HepG2 (cell line): ENCODE measurements at regions not wholly inside any gene's neighbourhood (a gene's known extent, or its start where the extent isn't known, plus 50 kb on each side); places are given as distances from the start of the nearest gene placed in this dataset.

ENCODE experiments used
- ATAC-seq: fragments of 200-7000 bp; cut with Tn5 transposase; 3 replicates; pipeline ENCODE4 v1.9.1; 2020; ENCODE audit warnings: mild to moderate bottlenecking, moderate library complexity
- BruUV-seq: library from RNA; stranded (reverse); fragments of 400-500 nt; replicated peaks from 2 replicates; lab custom pipeline; 2021; lab: Mats Ljungman, UMichigan
- CTCF ChIA-PET: fragments of 300-600 bp; formaldehyde crosslinking; extraction: SDS; loops from one replicate; lab custom pipeline; 2021; ENCODE audit warnings: low total read pairs, inconsistent platforms, low intra/inter-chr PET ratio; lab: Yijun Ruan, JAX
- POLR2A ChIA-PET: fragments of 350-600 bp; sonication (Branson Sonifier 250); formaldehyde crosslinking; loops from one replicate; lab custom pipeline; 2020; ENCODE audit warnings: antibody characterized with exemption, inconsistent platforms; lab: Yijun Ruan, JAX
- DNase-seq: peaks from one replicate; pipeline ENCODE4 v3.0.0-alpha.2; 2015; ENCODE audit warnings: low spot score
- FAIRE-seq: peaks from 3 replicates; lab custom pipeline; 2011; peaks lifted over from hg19 to GRCh38; lab: Jason Lieb, UNC
- H2AFZ ChIP-seq: one replicate; pipeline ENCODE4 v1.6.1; 2011; ENCODE audit warnings: low read length, inconsistent platforms
- H3K27ac ChIP-seq: fragments of 300-600 bp; 3 replicates; pipeline ENCODE4 v1.8.0; 2011; ENCODE audit warnings: mixed run types, mild to moderate bottlenecking, mixed read lengths, low read length, inconsistent platforms; ENCODE audit not compliant: insufficient read depth; ENCODE audit errors: extremely low read length
- H3K27me3 ChIP-seq, 2 experiments: fragments of 200-600 bp in 1 of 2; 2 replicates in 1 of 2; 3 replicates in 1 of 2; pipeline versions ENCODE4 v1.6.0 to v1.8.0; 2011; ENCODE audit warnings: low read length in 2 of 2, mild to moderate bottlenecking in 2 of 2, moderate library complexity in 2 of 2, inconsistent platforms in 1 of 2; ENCODE audit not compliant: insufficient read depth in 2 of 2, control insufficient read depth in 1 of 2
- H3K36me3 ChIP-seq, 2 experiments: fragments of 200-600 bp in 1 of 2; replicated peaks in 1 of 2; 2 replicates in 1 of 2; 3 replicates in 1 of 2; pipeline versions ENCODE4 v1.5.1 to v1.8.0; 2011; ENCODE audit warnings: low read length in 2 of 2, inconsistent platforms in 1 of 2; ENCODE audit not compliant: insufficient read depth in 2 of 2, control insufficient read depth in 1 of 2
- H3K4me1 ChIP-seq: 2 replicates; pipeline ENCODE4 v1.5.1; 2012; ENCODE audit warnings: low read length, inconsistent platforms; ENCODE audit not compliant: insufficient read depth
- H3K4me2 ChIP-seq: 2 replicates; pipeline ENCODE4 v1.6.0; 2011; ENCODE audit warnings: low read depth, low read length, inconsistent platforms
- H3K4me3 ChIP-seq, 3 experiments: fragments of 200-600 bp in 1 of 3; sonication (generic), shearing (Covaris generic) in 1 of 3; replicated peaks in 1 of 3; 2 replicates each; pipeline ENCODE4 v1.5.1; 2011 to 2016; ENCODE audit warnings: low read length in 3 of 3, inconsistent platforms in 2 of 3, low read depth in 2 of 3, mild to moderate bottlenecking in 2 of 3, control low read depth in 1 of 3, mixed read lengths in 1 of 3; ENCODE audit not compliant: insufficient read depth in 1 of 3
- H3K79me2 ChIP-seq: one replicate; pipeline ENCODE4 v1.6.1; 2011; ENCODE audit warnings: low read length, inconsistent platforms; ENCODE audit not compliant: insufficient read depth
- H3K9ac ChIP-seq: 2 replicates; pipeline ENCODE4 v1.6.0; 2011; ENCODE audit warnings: mild to moderate bottlenecking, low read depth, low read length, inconsistent platforms; ENCODE audit not compliant: insufficient read depth
- H3K9me3 ChIP-seq: 2 replicates; pipeline ENCODE4 v1.5.1; 2012; ENCODE audit warnings: mild to moderate bottlenecking, low read length
- H4K20me1 ChIP-seq: 2 replicates; pipeline ENCODE4 v1.6.0; 2011; ENCODE audit warnings: inconsistent platforms, mild to moderate bottlenecking, low read length, moderate library complexity; ENCODE audit not compliant: insufficient read depth
- ESRRA ChIP-seq: sonication (generic); formaldehyde crosslinking; IDR thresholded peaks from 2 replicates; pipeline ENCODE4 v1.5.1; 2020; ENCODE audit warnings: mild to moderate bottlenecking, low read depth, missing genetic modification reagents
- FOXA3 ChIP-seq: IDR thresholded peaks from 2 replicates; pipeline ENCODE4 v1.6.1; 2016; ENCODE audit warnings: missing genetic modification reagents, missing compliant biosample characterization
- HOXA7 ChIP-seq: sonication (generic); formaldehyde crosslinking; IDR thresholded peaks from 2 replicates; pipeline ENCODE4 v1.8.1; 2022; ENCODE audit warnings: mild to moderate bottlenecking, missing genetic modification reagents, moderate library complexity
- KDM1A ChIP-seq: IDR thresholded peaks from 2 replicates; pipeline ENCODE4 v1.6.1; 2016; ENCODE audit warnings: missing compliant biosample characterization
- KDM5B ChIP-seq: sonication (generic); formaldehyde crosslinking; IDR thresholded peaks from 2 replicates; pipeline ENCODE4 v1.4.0; 2020; ENCODE audit warnings: missing genetic modification reagents, mild to moderate bottlenecking, borderline replicate concordance
- MAFF ChIP-seq: IDR thresholded peaks from 2 replicates; pipeline ENCODE4 v1.6.1; 2011; ENCODE audit warnings: low read depth, low read length, improper control_type of control experiment
- MAFK ChIP-seq, 2 experiments: IDR thresholded peaks in 1 of 2; conservative IDR thresholded peaks in 1 of 2; 2 replicates each; pipeline ENCODE4 v1.6.1; 2011; ENCODE audit warnings: improper control_type of control experiment in 2 of 2, low read length in 2 of 2
- NFAT5 ChIP-seq: sonication (generic); formaldehyde crosslinking; IDR thresholded peaks from 2 replicates; pipeline ENCODE4 v1.4.0; 2020; ENCODE audit warnings: missing genetic modification reagents
- PITX1 ChIP-seq: sonication (generic); formaldehyde crosslinking; IDR thresholded peaks from 2 replicates; pipeline ENCODE4 v1.5.1; 2020; ENCODE audit warnings: mild to moderate bottlenecking, missing genetic modification reagents
- RAD51 ChIP-seq: fragments of 450-650 bp; IDR thresholded peaks from 2 replicates; pipeline ENCODE4 v1.6.1; 2016; ENCODE audit warnings: borderline replicate concordance
- SP4 ChIP-seq: sonication (generic); formaldehyde crosslinking; IDR thresholded peaks from 2 replicates; pipeline ENCODE4 v1.8.1; 2023; ENCODE audit warnings: mild to moderate bottlenecking, missing genetic modification reagents
- TFDP2 ChIP-seq: sonication (generic); formaldehyde crosslinking; IDR thresholded peaks from 2 replicates; pipeline ENCODE4 v1.4.0; 2020; ENCODE audit warnings: missing genetic modification reagents
- ZNF138 ChIP-seq: sonication (generic); formaldehyde crosslinking; IDR thresholded peaks from 2 replicates; pipeline ENCODE4 v1.5.0; 2020; ENCODE audit warnings: mild to moderate bottlenecking, low read depth, missing genetic modification reagents
- ZNF44 ChIP-seq: sonication (generic); formaldehyde crosslinking; IDR thresholded peaks from 2 replicates; pipeline ENCODE4 v1.5.1; 2020; ENCODE audit warnings: mild to moderate bottlenecking, missing genetic modification reagents
- ZNF503 ChIP-seq: sonication (generic); formaldehyde crosslinking; IDR thresholded peaks from 2 replicates; pipeline ENCODE4 v1.4.0; 2020; ENCODE audit warnings: missing genetic modification reagents
- ZNF782 ChIP-seq: sonication (generic); formaldehyde crosslinking; IDR thresholded peaks from 2 replicates; pipeline ENCODE4 v1.4.0; 2020; ENCODE audit warnings: missing genetic modification reagents, mild to moderate bottlenecking, borderline replicate concordance
- WGBS: methylation state at CpG from one replicate; pipeline ENCODE4 v1.1.6; 2017; ENCODE audit warnings: low lambda C conversion rate; 5-methylcytosine and 5-hydroxymethylcytosine counted together
- in situ Hi-C: cut with HindIII; loops from 2 replicates; pipeline ENCODE4 v1.10.0; 2017; ENCODE audit warnings: low pct_unique_long_range_greater_than_20kb; ENCODE audit not compliant: extremely low pct_ligation_motif_present
- intact Hi-C: fragments of 100-400 bp; cut with micrococcal nuclease; formaldehyde crosslinking; loops from one replicate; pipeline ENCODE4 v1.10.0; 2022; ENCODE audit not compliant: unreplicated experiment

- no peak for TF ChIP-seq ZNF503 (CRISPR knock-in tag)
- TF ChIP-seq FOXA3 (CRISPR knock-in tag) = no peak
- TF ChIP-seq MAFF = no peak
- no peak for TF ChIP-seq ESRRA (CRISPR knock-in tag)
- TF ChIP-seq RAD51 = no peak
- no peak for TF ChIP-seq MAFK (conservative IDR thresholded peaks at IDR 0.05 in 1 of 2, IDR thresholded peaks at IDR 0.05 in 1 of 2; ENCODE audit: low read length in 2 of 2)
- no peak for TF ChIP-seq PITX1 (CRISPR knock-in tag)
- no peak for TF ChIP-seq HOXA7 (CRISPR knock-in tag)
- TF ChIP-seq, all 625 proteins: peak for 0
Observed at GRCh38 chr3:104127830-104128229, 1238.9 kb upstream of the ALCAM start (continued).

GRCh38 chr3:104132566-104133403 lies 1233.9 kb upstream of the ALCAM start:
- H3K4me3 ChIP-seq = no peak overlapping the region
- FAIRE-seq (no peak), ATAC-seq (no peak), DNase-seq (no peak)
- no TSS peak for BruUV-seq
- in situ Hi-C loops (no loop called here), intact Hi-C loops (no loop called here)
- no peak overlapping the region for H3K9ac ChIP-seq
- ChIA-PET POLR2A (no interaction called here), CTCF (no interaction called here)
- no peak overlapping the region for H3K27ac ChIP-seq
- H3K4me1 ChIP-seq = no peaks in the 10 kb centered on the region
- no peaks in the 10 kb centered on the region for H3K9me3 ChIP-seq
- H3K4me2 ChIP-seq = no peak overlapping the region
- no peaks in the 10 kb centered on the region for H3K36me3 ChIP-seq
- no peak overlapping the region for H2AFZ ChIP-seq
- H3K27me3 ChIP-seq = no peaks in the 10 kb centered on the region
- no peaks in the 10 kb centered on the region for H3K79me2 ChIP-seq
- no peaks in the 10 kb centered on the region for H4K20me1 ChIP-seq
- 0% methylated on average over 2 of the region's 2 CpGs for WGBS
- no peak for TF ChIP-seq ZNF782
- TF ChIP-seq ZNF138 (CRISPR knock-in tag) = no peak
- no peak for TF ChIP-seq KDM5B (CRISPR knock-in tag)
- no peak for TF ChIP-seq NFAT5 (CRISPR knock-in tag)
- TF ChIP-seq TFDP2 (CRISPR knock-in tag) = no peak
- no peak for TF ChIP-seq SP4
- no peak for TF ChIP-seq KDM1A (CRISPR knock-in tag)
- TF ChIP-seq ZNF44 = no peak
